Esophagus (tissue), 2 donors: ENCODE measurements at regions not wholly inside any gene's neighbourhood (a gene's known extent, or its start where the extent isn't known, plus 50 kb on each side); places are given as distances from the start of the nearest gene placed in this dataset.

ENCODE experiments used
- H3K27ac ChIP-seq, 2 donors: one replicate each; pipeline ENCODE4 v1.5.1; 2013; ENCODE audit warnings: low read depth in 2 of 2, mild to moderate bottlenecking in 2 of 2, inconsistent platforms in 1 of 2, low read length in 1 of 2, moderate library complexity in 1 of 2
- H3K27me3 ChIP-seq, 2 donors: one replicate each; pipeline ENCODE4 v1.6.1; 2013; ENCODE audit warnings: low read length in 2 of 2, control low read depth in 1 of 2, mild to moderate bottlenecking in 1 of 2; ENCODE audit not compliant: insufficient read depth in 2 of 2, control insufficient read depth in 1 of 2
- H3K36me3 ChIP-seq, 2 donors: one replicate each; pipeline ENCODE4 v1.6.1; 2013; ENCODE audit warnings: low read length in 1 of 2; ENCODE audit not compliant: control insufficient read depth in 2 of 2, insufficient read depth in 2 of 2
- H3K4me1 ChIP-seq, 2 donors: one replicate each; pipeline ENCODE4 v1.6.1; 2013; ENCODE audit warnings: low read length in 1 of 2; ENCODE audit not compliant: control insufficient read depth in 2 of 2, insufficient read depth in 2 of 2
- H3K4me3 ChIP-seq, 2 donors: one replicate each; pipeline ENCODE4 v1.5.1; 2013; ENCODE audit warnings: low read length in 2 of 2, mild to moderate bottlenecking in 2 of 2, low read depth in 1 of 2, moderate library complexity in 1 of 2
- H3K9me3 ChIP-seq, 2 donors: one replicate each; pipeline ENCODE4 v1.6.1; 2013; ENCODE audit warnings: mild to moderate bottlenecking in 2 of 2, low read depth in 1 of 2, low read length in 1 of 2, moderate library complexity in 1 of 2; ENCODE audit not compliant: control insufficient read depth in 2 of 2, insufficient read depth in 1 of 2
- WGBS, 2 donors: extraction: QIAGEN DNeasy Blood & Tissue Kit; methylation state at CpG; one replicate each; pipeline ENCODE4 v1.1.7; 2013; 5-methylcytosine and 5-hydroxymethylcytosine counted together
- donor health status: healthy with polysubstance abuse.
- donor health status: Bipolar disorder and iron deficiency.

GRCh38 chr3:177550667-177551066, 353.4 kb upstream of the TBL1XR1 start:
- WGBS, 2 donors: 97 to 100% methylated on average over 1 of the region's 1 CpG
- H3K9me3 ChIP-seq: no peaks in the 10 kb centered on the region
- peaks cover 0 to 2% of the 10 kb centered on the region in 2 donors for H3K4me1 ChIP-seq
- H3K27ac ChIP-seq: no peak overlapping the region
- H3K27me3 ChIP-seq: no peaks in the 10 kb centered on the region
- H3K36me3 ChIP-seq: no peaks in the 10 kb centered on the region
- no peak overlapping the region for H3K4me3 ChIP-seq

DNA sequence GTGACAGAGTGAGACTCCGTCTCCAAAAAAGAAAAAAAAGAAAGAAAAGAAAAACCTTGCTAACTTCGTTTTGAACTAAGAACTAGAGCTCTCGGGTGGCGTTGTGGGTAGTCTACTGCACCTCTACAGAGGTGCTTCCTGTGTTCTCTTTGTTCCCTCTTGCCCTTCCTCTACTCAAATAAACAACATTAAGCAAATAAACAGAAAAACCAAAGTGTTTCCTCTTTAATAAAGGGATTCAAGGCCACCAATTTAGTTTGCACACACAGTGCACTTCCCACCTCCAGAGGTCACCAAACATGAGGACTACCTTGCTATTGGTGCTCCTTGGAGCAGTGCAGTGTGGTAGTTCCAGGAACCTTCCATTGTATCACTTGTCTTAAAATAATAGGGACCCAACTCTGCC, 354.2 kb upstream of the TBL1XR1 start:
- 72 to 83% methylated on average over 4 of the region's 4 CpGs for WGBS, 2 donors
- H3K27ac ChIP-seq: no peak overlapping the region
- H3K4me3 ChIP-seq: no peak overlapping the region
- H3K9me3 ChIP-seq: no peaks in the 10 kb centered on the region
- peaks cover 0 to 2% of the 10 kb centered on the region in 2 donors for H3K4me1 ChIP-seq
- H3K27me3 ChIP-seq: no peaks in the 10 kb centered on the region
- no peaks in the 10 kb centered on the region for H3K36me3 ChIP-seq

DNA sequence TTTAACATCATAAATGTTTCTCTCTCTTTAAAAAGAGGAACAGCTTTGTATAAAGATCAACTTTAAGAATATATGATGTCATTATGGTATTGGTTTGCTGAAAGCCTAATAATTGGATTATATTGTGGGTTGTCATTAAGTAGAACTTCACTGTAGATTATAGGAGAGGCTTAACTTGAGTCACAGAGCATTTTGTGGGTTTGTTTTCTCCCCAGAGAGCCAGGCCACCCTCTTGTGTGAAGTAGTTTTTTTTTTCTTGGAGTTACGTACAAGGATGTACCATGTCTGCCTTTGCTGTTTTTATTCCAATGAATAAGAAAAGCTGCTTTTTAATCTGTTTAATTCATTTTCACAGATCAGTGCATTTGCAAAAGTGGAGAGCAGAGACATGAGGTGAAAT, 354.8 kb upstream of the TBL1XR1 start:
- Histone ChIP-seq H3K4me1 (peaks cover 2% of the 10 kb centered on the region in 2 donors), H3K36me3 (no peaks in the 10 kb centered on the region), H3K9me3 (no peaks in the 10 kb centered on the region), H3K27ac (no peak overlapping the region), H3K27me3 (no peaks in the 10 kb centered on the region), H3K4me3 (no peak overlapping the region)
- WGBS, 2 donors: 49 to 76% methylated on average over 1 of the region's 1 CpG

DNA sequence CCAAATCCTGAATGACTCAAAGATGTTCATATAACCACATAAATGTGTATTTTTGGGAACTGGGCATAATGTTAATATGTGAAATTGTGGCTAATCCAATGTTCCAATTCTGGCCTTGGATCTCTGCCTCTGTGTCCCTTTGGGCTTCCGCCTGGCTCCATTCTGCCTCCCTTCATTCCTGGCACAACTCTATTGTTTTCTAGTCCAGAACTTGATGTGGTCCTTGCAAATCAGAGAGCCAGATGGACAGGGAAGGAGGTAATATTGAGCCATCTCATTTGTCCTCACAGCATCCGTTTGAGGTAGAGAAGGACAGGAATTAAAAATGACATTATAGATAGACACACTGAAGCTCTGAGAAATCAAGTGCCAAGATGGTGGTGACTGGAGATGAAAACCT, 355.7 kb upstream of the TBL1XR1 start:
- WGBS, 2 donors: 87 to 88% methylated on average over 2 of the region's 2 CpGs
- Histone ChIP-seq H3K4me1 (peaks cover 2% of the 10 kb centered on the region in 2 donors), H3K27ac (no peak overlapping the region), H3K9me3 (no peaks in the 10 kb centered on the region), H3K27me3 (no peaks in the 10 kb centered on the region), H3K4me3 (no peak overlapping the region), H3K36me3 (no peaks in the 10 kb centered on the region)

DNA sequence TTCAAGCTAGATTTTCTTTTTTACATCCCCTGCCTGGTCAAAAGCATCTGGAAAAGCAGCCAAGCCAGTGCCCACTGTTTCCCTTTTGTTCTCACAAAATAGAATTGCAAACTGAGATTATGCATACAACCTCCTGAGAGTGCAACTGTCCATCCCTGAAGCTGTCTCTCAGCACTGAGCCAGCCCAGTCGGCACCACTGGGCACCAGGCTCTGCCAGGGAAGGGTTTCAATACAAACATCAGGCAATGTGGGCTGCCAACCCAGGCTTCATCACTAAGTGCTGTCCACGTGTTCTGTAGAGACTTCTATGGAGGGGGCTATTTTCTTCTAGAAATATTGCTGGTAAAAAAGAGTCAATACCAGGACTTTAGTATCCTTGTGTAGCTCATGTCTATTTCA, 356.3 kb upstream of the TBL1XR1 start:
- peaks cover 2% of the 10 kb centered on the region in 2 donors for H3K4me1 ChIP-seq
- H3K4me3 ChIP-seq: no peak overlapping the region
- peak overlapping the region in 1 of 2 donors; percentile 49 for H3K27ac ChIP-seq
- no peaks in the 10 kb centered on the region for H3K36me3 ChIP-seq
- WGBS, 2 donors: 73 to 75% methylated on average over 2 of the region's 2 CpGs
- H3K27me3 ChIP-seq: no peaks in the 10 kb centered on the region
- H3K9me3 ChIP-seq: no peaks in the 10 kb centered on the region

DNA sequence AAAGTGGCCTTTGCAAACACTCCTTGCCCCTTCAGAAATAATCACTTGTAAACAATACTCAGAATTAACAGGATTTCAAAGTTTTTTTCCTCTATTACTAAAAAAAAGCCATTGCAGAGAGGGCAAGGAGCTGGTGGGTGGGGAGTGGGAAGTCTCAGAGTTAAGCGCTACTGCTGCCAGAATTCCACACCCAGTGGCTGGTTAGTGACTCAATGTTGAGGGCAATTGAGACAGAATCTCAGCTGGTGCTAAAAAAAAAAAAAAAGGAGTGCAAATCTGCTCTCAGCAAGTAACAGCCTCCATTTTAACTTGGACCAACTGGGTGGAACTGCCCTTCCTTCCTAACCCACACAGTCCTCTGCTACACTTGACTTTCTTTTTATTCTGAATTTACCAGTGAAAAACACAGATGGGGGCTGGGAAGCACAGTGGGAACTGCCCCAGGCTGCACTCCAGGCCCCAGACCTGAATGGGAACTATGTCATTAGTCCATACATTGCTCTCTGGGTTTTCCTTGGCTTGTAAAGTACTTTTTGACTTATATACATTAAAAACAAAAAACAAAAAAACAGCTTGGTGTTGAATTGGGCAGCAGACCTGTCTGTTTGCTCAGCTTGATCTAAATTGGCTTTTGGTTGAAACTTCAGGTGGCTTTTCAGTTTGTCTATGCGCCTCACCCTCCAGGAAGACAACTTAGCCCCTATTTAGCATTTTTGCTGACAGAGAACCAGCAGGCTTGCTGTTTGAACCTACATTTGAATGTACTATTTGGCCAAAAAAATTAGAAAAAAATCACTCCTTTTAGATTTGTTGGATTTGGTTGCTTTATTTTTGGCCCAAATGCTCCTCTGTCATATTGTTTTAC, 357.8 kb upstream of the TBL1XR1 start:
- H3K9me3 ChIP-seq: no peaks in the 10 kb centered on the region
- peaks cover 2% of the 10 kb centered on the region in 2 donors for H3K4me1 ChIP-seq
- H3K4me3 ChIP-seq: no peak overlapping the region
- peak overlapping the region; percentile 68 to 88 for H3K27ac ChIP-seq
- H3K27me3 ChIP-seq: no peaks in the 10 kb centered on the region
- H3K36me3 ChIP-seq: no peaks in the 10 kb centered on the region
- whole genome bisulfite sequencing, 2 donors: 62 to 63% methylated on average over 2 of the region's 2 CpGs

GRCh38 chr3:177557548-177557947, 360.3 kb upstream of the TBL1XR1 start:
- no peaks in the 10 kb centered on the region for H3K36me3 ChIP-seq
- no peak overlapping the region for H3K27ac ChIP-seq
- H3K4me1 ChIP-seq: peaks cover 2% of the 10 kb centered on the region in 2 donors
- no peaks in the 10 kb centered on the region for H3K9me3 ChIP-seq
- WGBS, 2 donors: 89 to 95% methylated on average over 3 of the region's 3 CpGs
- H3K4me3 ChIP-seq: no peak overlapping the region
- H3K27me3 ChIP-seq: no peaks in the 10 kb centered on the region

DNA sequence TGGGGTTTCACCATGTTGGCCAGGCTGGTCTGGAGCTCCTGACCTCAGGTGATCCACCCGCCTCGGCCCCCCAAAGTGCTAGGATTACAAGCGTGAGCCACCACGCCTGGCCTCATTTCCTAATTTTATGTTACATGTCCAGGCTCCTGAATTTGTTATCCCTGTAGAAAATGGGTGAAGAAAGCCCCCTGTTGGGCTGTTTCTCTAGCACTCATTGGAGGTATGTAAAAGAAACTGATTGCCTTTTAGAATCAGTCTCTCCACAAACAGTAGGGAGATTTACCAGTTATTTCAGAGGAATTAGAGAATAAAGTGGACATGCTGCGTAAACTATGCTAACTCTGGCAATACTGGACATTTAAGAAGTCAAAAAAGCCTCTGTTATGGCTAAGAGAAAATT, 364.1 kb upstream of the TBL1XR1 start:
- WGBS, 2 donors: 89 to 99% methylated on average over 5 of the region's 5 CpGs
- Histone ChIP-seq H3K9me3 (no peaks in the 10 kb centered on the region), H3K36me3 (no peaks in the 10 kb centered on the region), H3K27me3 (no peaks in the 10 kb centered on the region), H3K4me1 (peaks cover 0 to 2% of the 10 kb centered on the region in 2 donors), H3K4me3 (no peak overlapping the region), H3K27ac (no peak overlapping the region)

DNA sequence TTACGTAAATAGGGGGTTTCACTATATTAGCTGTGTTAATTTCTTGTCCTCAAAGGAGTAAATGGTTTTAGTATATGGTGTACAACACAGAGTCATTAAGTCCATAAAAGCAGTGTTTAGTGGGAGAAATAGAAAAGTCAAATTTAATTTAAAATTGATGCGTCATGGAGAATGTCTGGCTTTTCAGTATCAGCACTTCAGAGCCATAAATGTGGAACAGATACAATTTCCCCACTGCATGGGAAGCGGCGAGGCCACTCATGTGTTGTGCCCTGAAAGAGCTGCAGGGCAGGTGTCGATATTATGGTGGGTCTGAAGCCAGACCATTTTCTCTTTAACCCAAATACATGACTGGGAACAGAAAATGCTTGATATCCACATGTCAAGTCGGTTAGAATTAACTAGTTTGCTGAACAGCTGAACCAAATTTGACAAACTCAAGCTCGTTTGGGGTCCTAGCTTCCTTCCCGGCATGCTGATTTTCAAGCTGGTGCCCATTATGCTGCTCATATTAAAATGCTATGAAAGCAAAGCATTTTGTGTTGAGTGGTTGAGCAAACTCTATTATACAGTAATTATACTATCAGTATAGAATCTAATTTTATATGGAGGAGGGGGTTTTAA, 364.6 kb upstream of the TBL1XR1 start:
- Histone ChIP-seq H3K4me3 (no peak overlapping the region), H3K4me1 (peaks cover 0 to under 1% of the 10 kb centered on the region in 2 donors), H3K36me3 (no peaks in the 10 kb centered on the region), H3K27ac (no peak overlapping the region), H3K27me3 (no peaks in the 10 kb centered on the region), H3K9me3 (no peaks in the 10 kb centered on the region)
- WGBS, 2 donors: 94 to 95% methylated on average over 8 of the region's 8 CpGs
